Transverse colon (tissue), 4 donors: ENCODE measurements at regions not wholly inside any gene's neighbourhood (a gene's known extent, or its start where the extent isn't known, plus 50 kb on each side); places are given as distances from the start of the nearest gene placed in this dataset.
"Not testable (repeated sequence)": the region's sequence is repeated elsewhere in the genome, so short reads cannot be mapped to it uniquely, and the experiment has no call there.

ENCODE experiments used
- DNase-seq: peaks from one replicate; pipeline ENCODE4 v3.0.0-alpha.2; 2019
- H3K27ac ChIP-seq, 4 donors: fragments of 200-600 bp; sonication (generic); 2 replicates each; pipeline ENCODE4 v1.5.1; 2016 to 2018; ENCODE audit warnings: inconsistent platforms in 4 of 4
- H3K27me3 ChIP-seq: fragments of 200-600 bp; sonication (generic); 2 replicates; pipeline ENCODE4 v1.5.1; 2017; ENCODE audit warnings: inconsistent platforms
- H3K36me3 ChIP-seq, 4 donors: fragments of 200-600 bp; sonication (generic); 2 replicates each; pipeline ENCODE4 v1.5.1; 2017 to 2019; ENCODE audit warnings: inconsistent platforms in 4 of 4
- H3K4me1 ChIP-seq, 4 donors: fragments of 200-600 bp; sonication (generic); 2 replicates each; pipeline ENCODE4 v1.5.1; 2017 to 2020; ENCODE audit warnings: inconsistent platforms in 4 of 4
- H3K4me3 ChIP-seq, 4 donors: fragments of 200-600 bp; sonication (generic); 1 replicate in 1 of 4; 2 replicates in 3 of 4; pipeline versions ENCODE4 v1.5.1 to v1.6.1; 2017 to 2019; ENCODE audit warnings: inconsistent platforms in 4 of 4
- H3K9me3 ChIP-seq, 2 donors: fragments of 200-600 bp; sonication (generic); 2 replicates each; pipeline ENCODE4 v1.5.1; 2017 to 2019; ENCODE audit warnings: inconsistent platforms in 2 of 2
- CTCF ChIP-seq, 5 experiments: fragments of 200-600 bp in 3 of 5; fragments of 450-650 bp in 2 of 5; sonication (generic) in 3 of 5; IDR thresholded peaks; 1 replicate in 2 of 5; 2 replicates in 3 of 5; pipeline ENCODE4 v1.5.1; 2016 to 2017; ENCODE audit warnings: antibody characterized with exemption in 5 of 5, inconsistent platforms in 3 of 5, mild to moderate bottlenecking in 2 of 5, moderate library complexity in 1 of 5
- EP300 ChIP-seq: sonication (generic); formaldehyde crosslinking; IDR thresholded peaks from one replicate; pipeline ENCODE4 v1.6.1; 2017; ENCODE audit warnings: antibody characterized with exemption, low read depth
- POLR2A ChIP-seq: fragments of 450-650 bp; IDR thresholded peaks from one replicate; pipeline ENCODE4 v1.6.1; 2016; ENCODE audit warnings: antibody characterized with exemption, mild to moderate bottlenecking, moderate library complexity
- POLR2AphosphoS5 ChIP-seq, 3 donors: sonication (generic); formaldehyde crosslinking; IDR thresholded peaks; one replicate each; pipeline ENCODE4 v1.6.1; 2016; ENCODE audit warnings: antibody characterized with exemption in 3 of 3
- WGBS, 2 donors: methylation state at CpG; one replicate each; pipeline ENCODE4 v1.1.5; 2018; ENCODE audit warnings: low coverage in 1 of 2; 5-methylcytosine and 5-hydroxymethylcytosine counted together
- in situ Hi-C, 4 donors: fragments of 200-750 bp; cut with MboI; loops; one replicate each; pipeline versions ENCODE4 v1.15.0 to v1.15.1; 2017; ENCODE audit warnings: low sequenced_read_pairs in 3 of 4, low pct_ligation_motif_present in 1 of 4, low pct_unique_long_range_greater_than_20kb in 1 of 4
- intact Hi-C: fragments of 100-400 bp; cut with DNase I; formaldehyde crosslinking; loops from one replicate; pipeline ENCODE4 v1.15.1; 2023; ENCODE audit warnings: low total_unique reads

DNA sequence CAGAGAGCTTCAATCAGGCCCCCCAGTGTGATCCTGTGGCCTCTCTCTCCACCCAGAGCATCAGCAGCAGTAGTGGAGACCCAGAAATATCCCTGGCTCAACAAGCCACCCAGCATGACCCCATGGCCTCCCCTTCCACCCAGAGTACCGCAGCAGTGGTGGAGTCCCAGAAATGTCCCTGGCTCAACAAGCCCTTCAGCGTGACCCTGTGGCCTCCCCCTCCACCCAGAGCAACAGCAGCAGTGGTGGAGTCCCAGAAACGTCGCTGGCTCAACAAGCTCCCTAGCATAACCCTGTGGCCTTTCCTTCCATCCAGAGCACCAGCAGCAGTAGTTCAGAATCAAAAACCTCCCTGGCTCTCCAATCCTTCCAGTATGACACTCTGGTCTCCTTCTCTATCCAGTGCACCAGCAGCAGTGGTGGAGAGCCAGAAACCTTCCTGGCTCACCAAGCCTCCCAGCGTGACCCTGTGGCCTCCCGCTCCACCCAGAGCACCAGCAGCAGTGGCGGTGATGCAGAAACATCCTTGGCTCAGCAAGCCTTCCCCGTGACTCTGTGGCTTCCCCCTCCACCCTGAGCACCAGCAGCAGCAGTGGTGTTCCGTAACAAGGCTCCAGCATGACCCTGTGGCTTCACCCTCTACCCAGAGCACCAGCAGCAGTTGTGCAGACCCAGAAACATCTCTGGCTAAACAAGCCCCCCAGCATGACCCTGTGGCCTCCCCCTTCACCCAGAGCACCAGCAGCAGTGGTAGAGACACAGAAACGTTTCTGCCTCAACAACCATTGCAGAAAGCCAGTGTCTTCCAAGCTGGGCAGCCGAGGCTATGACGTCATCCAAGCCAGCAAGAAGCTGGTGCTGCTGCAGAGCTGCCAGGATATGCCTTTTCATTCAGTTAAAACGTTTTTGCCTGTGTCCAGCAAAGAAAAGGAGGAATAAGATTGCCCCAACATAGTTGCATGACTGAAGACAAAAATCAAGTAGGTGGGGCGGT is 61.3 kb upstream of the TAMM41 start:
- Histone ChIP-seq H3K36me3 (no peaks in the 10 kb centered on the region), H3K9me3 (no peaks in the 10 kb centered on the region), H3K4me3 (no peak overlapping the region), H3K4me1 (no peaks in the 10 kb centered on the region), H3K27me3 (no peaks in the 10 kb centered on the region), H3K27ac (no peak overlapping the region)
- TF ChIP-seq POLR2A (no peak), CTCF (IDR thresholded peaks at IDR 0.05) (no peak), EP300 (no peak), POLR2AphosphoS5 (IDR thresholded peaks at IDR 0.05) (no peak)
- in situ Hi-C loops, result no loop called here
- no peak for DNase-seq
- WGBS, 2 donors, result 68 to 83% methylated on average over 1 to 14 of the region's 14 CpGs
- intact Hi-C loops, result no loop called here

DNA sequence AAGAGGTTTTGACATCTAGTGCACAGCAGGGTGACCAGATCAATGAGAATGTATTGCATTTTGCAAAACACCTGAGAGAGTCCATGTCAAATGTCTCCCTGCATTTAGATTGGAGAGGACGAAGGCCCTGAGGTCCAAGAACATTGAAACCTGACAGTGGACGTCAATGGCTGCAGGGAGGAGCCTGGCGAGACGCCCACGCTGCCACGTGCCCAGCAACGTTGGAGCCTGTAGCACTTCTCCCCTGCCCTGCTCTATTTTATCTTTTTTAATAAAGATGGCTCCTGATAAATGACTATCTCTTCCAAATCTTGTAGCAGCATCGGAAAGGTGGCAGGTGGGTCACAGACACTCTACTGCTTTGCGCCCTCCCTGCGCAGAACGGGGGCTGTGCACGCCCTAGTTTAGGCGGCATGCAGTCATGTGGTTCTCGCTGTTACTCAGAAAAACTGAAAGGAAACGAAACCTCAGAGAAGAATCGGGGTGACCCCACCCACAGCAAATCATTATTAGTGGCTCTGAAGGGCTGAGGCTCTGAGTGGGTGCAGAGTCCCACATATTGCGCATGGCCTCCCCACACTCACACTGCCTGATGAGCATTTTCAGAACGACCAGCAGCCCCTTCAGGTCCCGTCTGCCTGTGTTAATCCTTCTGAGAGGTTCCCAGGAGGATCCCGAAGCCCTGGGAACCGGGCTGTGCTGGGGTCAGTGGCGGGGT is 62.5 kb upstream of the TAMM41 start:
- WGBS, 2 donors, result 63% methylated on average over 22 of the region's 22 CpGs; no CpG with 5 or more reads in 1 of the 2 donors
- intact Hi-C loops, result no loop called here
- Histone ChIP-seq H3K36me3 (no peaks in the 10 kb centered on the region), H3K4me3 (no peak overlapping the region), H3K27ac (no peak overlapping the region), H3K4me1 (no peaks in the 10 kb centered on the region), H3K9me3 (no peaks in the 10 kb centered on the region), H3K27me3 (no peaks in the 10 kb centered on the region)
- no peak for DNase-seq
- in situ Hi-C loops, result no loop called here
- TF ChIP-seq EP300 (no peak), CTCF (IDR thresholded peaks at IDR 0.05) (no peak), POLR2AphosphoS5 (IDR thresholded peaks at IDR 0.05) (no peak), POLR2A (no peak)

DNA sequence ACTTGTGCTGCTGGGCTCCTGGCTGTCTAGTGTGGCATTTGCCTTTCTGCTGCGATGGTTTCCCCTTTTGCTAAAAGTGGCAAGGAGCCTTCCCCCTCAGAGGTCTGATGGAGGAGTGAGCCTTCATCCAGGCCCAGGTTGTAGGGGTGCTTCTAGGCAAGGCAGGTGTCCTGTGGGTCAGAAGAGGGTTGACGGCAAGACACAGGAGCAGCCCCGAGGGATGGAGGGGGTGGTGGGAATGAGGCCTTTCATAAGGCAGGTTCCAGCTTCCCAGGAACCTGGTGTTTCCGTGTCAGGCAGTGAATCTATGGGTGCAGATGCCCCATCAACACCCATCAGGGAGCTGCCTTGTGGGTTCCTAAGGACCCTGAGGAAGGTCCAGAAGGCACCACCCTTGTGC is 63.0 kb upstream of the TAMM41 start:
- in situ Hi-C loops, result loop anchor here in 1 of 4 donors (5.0 kb wide), 1 partner anchor 963 kb away; no protein-coding TSS in a partner anchor

DNA sequence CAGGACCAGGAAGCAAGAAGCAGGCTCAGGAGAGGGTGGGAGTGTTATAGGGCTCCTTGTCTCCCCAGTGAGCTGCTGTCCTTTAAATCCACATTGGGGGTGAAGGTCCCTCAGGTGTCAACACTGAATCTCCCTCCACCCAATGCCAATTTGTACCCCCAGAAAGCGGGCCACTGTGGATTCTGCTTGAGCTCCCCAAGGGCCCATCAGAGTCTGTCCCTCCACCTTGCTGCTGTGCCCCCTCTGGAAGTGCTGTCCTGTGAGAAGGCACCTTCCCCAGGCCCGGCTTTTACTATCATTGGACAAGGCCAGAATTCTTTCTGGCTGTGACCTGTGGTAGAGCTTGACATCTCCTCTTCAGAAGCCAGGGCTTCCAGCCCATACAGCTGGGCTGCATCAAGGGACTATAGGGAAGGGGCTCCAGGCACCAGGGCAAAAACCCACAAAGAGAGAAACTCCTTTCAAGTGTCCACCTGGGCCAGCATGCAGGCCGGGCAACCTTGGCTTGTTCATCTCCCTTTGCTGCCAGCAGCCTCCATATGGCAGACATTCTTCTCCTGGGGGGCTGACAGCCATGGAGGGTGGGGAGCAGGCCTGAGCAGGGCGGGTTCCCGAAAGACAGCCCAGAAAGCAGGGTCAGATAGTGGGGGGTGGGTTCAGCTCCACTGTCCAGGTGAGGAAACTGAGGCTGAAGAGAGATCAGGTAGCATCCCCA is 63.7 kb upstream of the TAMM41 start:
- H3K27ac ChIP-seq, H3K27me3 ChIP-seq, H3K9me3 ChIP-seq, H3K4me1 ChIP-seq, intact Hi-C loops, H3K36me3 ChIP-seq, H3K4me3 ChIP-seq, DNase-seq: not testable (repeated sequence)
- 86% methylated on average over 5 of the region's 5 CpGs; no CpG with 5 or more reads in 1 of the 2 donors for whole genome bisulfite sequencing, 2 donors
- in situ Hi-C loops, result loop anchor here in 1 of 4 donors (5.0 kb wide), 1 partner anchor 962 kb away; no protein-coding TSS in a partner anchor

More for the DNA sequence above, 63.0 kb upstream of the TAMM41 start:
- Histone ChIP-seq H3K9me3 (no peaks in the 10 kb centered on the region), H3K4me1 (no peaks in the 10 kb centered on the region), H3K36me3 (no peaks in the 10 kb centered on the region), H3K27ac (no peak overlapping the region), H3K4me3 (no peak overlapping the region), H3K27me3 (no peaks in the 10 kb centered on the region)
- no peak for DNase-seq
- WGBS, 2 donors, result 87% methylated on average over 4 of the region's 4 CpGs; no CpG with 5 or more reads in 1 of the 2 donors
- TF ChIP-seq POLR2AphosphoS5 (IDR thresholded peaks at IDR 0.05) (no peak), CTCF (IDR thresholded peaks at IDR 0.05) (no peak), EP300 (no peak), POLR2A (no peak)
- intact Hi-C loops, result no loop called here
